Central memory CD8-positive, alpha-beta T cell (primary cell): ENCODE measurements at regions not wholly inside any gene's neighbourhood (a gene's known extent, or its start where the extent isn't known, plus 50 kb on each side); places are given as distances from the start of the nearest gene placed in this dataset.

Experiments used
- ATAC-seq: fragments of 150-1000 bp; cut with Tn5 transposase; replicated peaks from 2 replicates; pipeline ENCODE4 v1.10.0; 2022; ENCODE audit warnings: mild to moderate bottlenecking, moderate FRiP score, moderate number of reproducible peaks; ENCODE audit not compliant: poor library complexity, severe bottlenecking; ENCODE audit errors: extremely low read depth
- DNase-seq, 2 donors: peaks; one replicate each; pipeline ENCODE4 v3.0.0; 2021; ENCODE audit warnings: low spot score in 2 of 2
- H3K27ac Mint-ChIP-seq: one replicate; pipeline ENCODE4 v1.8.0; 2022; ENCODE audit warnings: low read depth, mild to moderate bottlenecking, moderate library complexity, mixed read lengths
- H3K27me3 Mint-ChIP-seq: one replicate; pipeline ENCODE4 v1.8.0; 2022; ENCODE audit warnings: mixed read lengths
- H3K36me3 Mint-ChIP-seq: one replicate; pipeline ENCODE4 v1.8.0; 2022; ENCODE audit warnings: mild to moderate bottlenecking, moderate library complexity, mixed read lengths; ENCODE audit not compliant: insufficient read depth
- H3K4me1 Mint-ChIP-seq: one replicate; pipeline ENCODE4 v1.8.0; 2022; ENCODE audit warnings: mixed read lengths
- H3K4me3 Mint-ChIP-seq: one replicate; pipeline ENCODE4 v1.8.0; 2022; ENCODE audit warnings: mild to moderate bottlenecking, moderate library complexity, mixed read lengths
- H3K9me3 Mint-ChIP-seq: one replicate; pipeline ENCODE4 v1.8.0; 2022; ENCODE audit warnings: mixed read lengths

- H3K4me1 Mint-ChIP-seq: no peaks in the 10 kb centered on the region
- H3K27me3 Mint-ChIP-seq: peaks cover 9% of the 10 kb centered on the region
- no peak overlapping the region for H3K4me3 Mint-ChIP-seq
- ATAC-seq (no peak), DNase-seq (no peak)
- H3K36me3 Mint-ChIP-seq: peaks cover 3% of the 10 kb centered on the region
- peaks cover 6% of the 10 kb centered on the region for H3K9me3 Mint-ChIP-seq
- no peak overlapping the region for H3K27ac Mint-ChIP-seq
Observed at GRCh38 chr13:78862446-78862845, 203.5 kb upstream of the OBI1 start.

- peaks cover 20% of the 10 kb centered on the region for H3K9me3 Mint-ChIP-seq
- H3K27ac Mint-ChIP-seq: no peak overlapping the region
- DNase-seq: no peak
- H3K36me3 Mint-ChIP-seq: peaks cover 1% of the 10 kb centered on the region
- ATAC-seq: no peak
- no peaks in the 10 kb centered on the region for H3K4me1 Mint-ChIP-seq
- H3K27me3 Mint-ChIP-seq: peaks cover 18% of the 10 kb centered on the region
- H3K4me3 Mint-ChIP-seq: no peak overlapping the region
Observed at GRCh38 chr13:78852709-78853108, 193.8 kb upstream of the OBI1 start.

GRCh38 chr13:78845656-78846365 is 186.9 kb upstream of the OBI1 start:
- ATAC-seq (no peak), DNase-seq (no peak)
- Mint-ChIP-seq H3K9me3 (peaks cover 9% of the 10 kb centered on the region), H3K27me3 (peaks cover 23% of the 10 kb centered on the region), H3K4me3 (no peak overlapping the region), H3K36me3 (no peaks in the 10 kb centered on the region), H3K4me1 (no peaks in the 10 kb centered on the region), H3K27ac (no peak overlapping the region)

- H3K27ac Mint-ChIP-seq: no peak overlapping the region
- H3K27me3 Mint-ChIP-seq: peaks cover 23% of the 10 kb centered on the region
- H3K36me3 Mint-ChIP-seq: no peaks in the 10 kb centered on the region
- ATAC-seq (no peak), DNase-seq (no peak)
- H3K9me3 Mint-ChIP-seq: peaks cover 4% of the 10 kb centered on the region
- no peaks in the 10 kb centered on the region for H3K4me1 Mint-ChIP-seq
- no peak overlapping the region for H3K4me3 Mint-ChIP-seq
Observed at GRCh38 chr13:78844106-78844505, 185.2 kb upstream of the OBI1 start.

- ATAC-seq: no peak
- DNase-seq: no peak
- Mint-ChIP-seq H3K4me1 (no peaks in the 10 kb centered on the region), H3K27me3 (peaks cover 17% of the 10 kb centered on the region), H3K27ac (no peak overlapping the region), H3K36me3 (no peaks in the 10 kb centered on the region), H3K9me3 (peaks cover 4% of the 10 kb centered on the region), H3K4me3 (no peak overlapping the region)
Observed at GRCh38 chr13:78841358-78841963, 182.5 kb upstream of the OBI1 start.

GRCh38 chr13:78836238-78836784 is 177.4 kb upstream of the OBI1 start:
- H3K27ac Mint-ChIP-seq: no peak overlapping the region
- DNase-seq: no peak
- no peak overlapping the region for H3K4me3 Mint-ChIP-seq
- ATAC-seq: no peak
- H3K4me1 Mint-ChIP-seq: no peaks in the 10 kb centered on the region
- no peaks in the 10 kb centered on the region for H3K9me3 Mint-ChIP-seq
- H3K36me3 Mint-ChIP-seq: no peaks in the 10 kb centered on the region
- H3K27me3 Mint-ChIP-seq: peaks cover 9% of the 10 kb centered on the region

- Mint-ChIP-seq H3K36me3 (no peaks in the 10 kb centered on the region), H3K9me3 (no peaks in the 10 kb centered on the region), H3K4me3 (no peak overlapping the region), H3K27ac (no peak overlapping the region), H3K4me1 (no peaks in the 10 kb centered on the region), H3K27me3 (peaks cover 25% of the 10 kb centered on the region)
- DNase-seq (no peak), ATAC-seq (no peak)
Observed at GRCh38 chr13:78832461-78832860, 173.5 kb upstream of the OBI1 start.

- peaks cover 25% of the 10 kb centered on the region for H3K27me3 Mint-ChIP-seq
- H3K27ac Mint-ChIP-seq: no peak overlapping the region
- no peaks in the 10 kb centered on the region for H3K4me1 Mint-ChIP-seq
- no peak overlapping the region for H3K4me3 Mint-ChIP-seq
- DNase-seq: no peak
- no peak for ATAC-seq
- no peaks in the 10 kb centered on the region for H3K36me3 Mint-ChIP-seq
- no peaks in the 10 kb centered on the region for H3K9me3 Mint-ChIP-seq
Observed at GRCh38 chr13:78830508-78830907, 171.6 kb upstream of the OBI1 start.

GRCh38 chr13:78829821-78830220 is 170.9 kb upstream of the OBI1 start:
- Mint-ChIP-seq H3K9me3 (no peaks in the 10 kb centered on the region), H3K4me1 (no peaks in the 10 kb centered on the region), H3K4me3 (no peak overlapping the region), H3K36me3 (no peaks in the 10 kb centered on the region), H3K27me3 (peaks cover 25% of the 10 kb centered on the region), H3K27ac (no peak overlapping the region)
- no peak for ATAC-seq
- no peak for DNase-seq

- H3K36me3 Mint-ChIP-seq: no peaks in the 10 kb centered on the region
- DNase-seq: no peak
- H3K4me1 Mint-ChIP-seq: no peaks in the 10 kb centered on the region
- H3K4me3 Mint-ChIP-seq: no peak overlapping the region
- H3K27ac Mint-ChIP-seq: no peak overlapping the region
- H3K27me3 Mint-ChIP-seq: peaks cover 25% of the 10 kb centered on the region
- no peaks in the 10 kb centered on the region for H3K9me3 Mint-ChIP-seq
- ATAC-seq: no peak
Observed at GRCh38 chr13:78827471-78827870, 168.5 kb upstream of the OBI1 start.

GRCh38 chr13:78826936-78827335 is 168.0 kb upstream of the OBI1 start:
- Mint-ChIP-seq H3K27me3 (peaks cover 25% of the 10 kb centered on the region), H3K36me3 (no peaks in the 10 kb centered on the region), H3K4me1 (no peaks in the 10 kb centered on the region), H3K27ac (no peak overlapping the region), H3K9me3 (no peaks in the 10 kb centered on the region), H3K4me3 (no peak overlapping the region)
- DNase-seq (no peak), ATAC-seq (no peak)

- ATAC-seq (no peak), DNase-seq (no peak)
- Mint-ChIP-seq H3K4me3 (no peak overlapping the region), H3K9me3 (no peaks in the 10 kb centered on the region), H3K4me1 (no peaks in the 10 kb centered on the region), H3K27me3 (peaks cover 25% of the 10 kb centered on the region), H3K36me3 (no peaks in the 10 kb centered on the region), H3K27ac (no peak overlapping the region)
Observed at GRCh38 chr13:78826312-78826711, 167.4 kb upstream of the OBI1 start.

GRCh38 chr13:78820541-78820940 is 161.6 kb upstream of the OBI1 start:
- Mint-ChIP-seq H3K27me3 (peaks cover 16% of the 10 kb centered on the region), H3K4me1 (no peaks in the 10 kb centered on the region), H3K36me3 (no peaks in the 10 kb centered on the region), H3K4me3 (no peak overlapping the region), H3K9me3 (no peaks in the 10 kb centered on the region), H3K27ac (no peak overlapping the region)
- ATAC-seq: no peak
- DNase-seq: no peak
